Spleen (tissue), 7 donors: ENCODE measurements at regions not wholly inside any gene's neighbourhood (a gene's known extent, or its start where the extent isn't known, plus 50 kb on each side); places are given as distances from the start of the nearest gene placed in this dataset.

Experiments used
- CTCF ChIP-seq, 11 experiments: fragments of 200-600 bp in 7 of 11; fragments of 450-650 bp in 4 of 11; sonication (generic) in 4 of 11; IDR thresholded peaks in 8 of 11; conservative IDR thresholded peaks in 3 of 11; 1 replicate in 7 of 11; 2 replicates in 4 of 11; pipeline versions ENCODE4 v1.4.0 to v1.8.0; 2016 to 2021; ENCODE audit warnings: antibody characterized with exemption in 11 of 11, inconsistent platforms in 4 of 11, mild to moderate bottlenecking in 1 of 11
- POLR2A ChIP-seq, 3 donors: fragments of 450-650 bp; IDR thresholded peaks; one replicate each; pipeline ENCODE4 v1.5.1; 2017; ENCODE audit warnings: antibody characterized with exemption in 3 of 3, mild to moderate bottlenecking in 1 of 3
- POLR2AphosphoS5 ChIP-seq, 3 donors: sonication (generic); formaldehyde crosslinking; IDR thresholded peaks; one replicate each; pipeline ENCODE4 v1.5.1; 2017; ENCODE audit warnings: antibody characterized with exemption in 3 of 3
- donor health status: DM: no; HTN: no; CAD: no; lungs with moderate emphysema.
- donor health status: DM: no; HTN: no; CAD: no.
- donor health status: DM: no; HTN: no; CAD: no.

GRCh38 chr9:89841456-89841855, 236.6 kb downstream of the GADD45G start:
- TF ChIP-seq CTCF (IDR thresholded peaks at IDR 0.05 in 8 of 11, conservative IDR thresholded peaks at IDR 0.05 in 3 of 11) (no peak), POLR2A (IDR thresholded peaks at IDR 0.05) (no peak), POLR2AphosphoS5 (IDR thresholded peaks at IDR 0.05) (no peak)
